SK-N-MC (cell line): ENCODE measurements at regions not wholly inside any gene's neighbourhood (a gene's known extent, or its start where the extent isn't known, plus 50 kb on each side); places are given as distances from the start of the nearest gene placed in this dataset.
"Not testable (repeated sequence)": the region's sequence is repeated elsewhere in the genome, so short reads cannot be mapped to it uniquely, and the experiment has no call there.

Experiments
- DNase-seq: peaks from one replicate; pipeline ENCODE4 v3.0.0-alpha.2; 2011; ENCODE audit warnings: low read depth, low spot score
- H3K27ac ChIP-seq: fragments of 200-600 bp; sonication (generic); 2 replicates; pipeline ENCODE4 v1.5.1; 2016; ENCODE audit warnings: mixed run types
- H3K36me3 ChIP-seq: fragments of 200-600 bp; sonication (generic); 2 replicates; pipeline ENCODE4 v1.6.1; 2017; ENCODE audit warnings: antibody characterized with exemption, low read length, mixed read lengths; ENCODE audit not compliant: insufficient read depth
- H3K4me3 ChIP-seq: fragments of 200-600 bp; sonication (generic); 2 replicates; pipeline ENCODE4 v1.5.1; 2016
- H3K9ac ChIP-seq: fragments of 200-600 bp; sonication (generic); 2 replicates; pipeline ENCODE4 v1.8.0; 2017; ENCODE audit warnings: mixed run types, mixed read lengths; ENCODE audit not compliant: insufficient read length
- H3K9me3 ChIP-seq: fragments of 200-600 bp; sonication (generic); 2 replicates; pipeline ENCODE4 v1.6.1; 2017; ENCODE audit warnings: low read depth, mild to moderate bottlenecking, antibody characterized with exemption, low read length, moderate library complexity, mixed read lengths
- EZH2 ChIP-seq: fragments of 200-600 bp; sonication (generic); IDR thresholded peaks from one replicate; pipeline ENCODE4 v1.6.1; 2017; ENCODE audit warnings: antibody characterized with exemption
- FOXP2 ChIP-seq: optimal IDR thresholded peaks from 2 replicates; pipeline ENCODE3; 2011; ENCODE audit warnings: mild to moderate bottlenecking, moderate library complexity; ENCODE audit not compliant: insufficient read depth; ENCODE audit errors: extremely low read length, control extremely low read depth
- POLR2AphosphoS5 ChIP-seq: IDR thresholded peaks from 2 replicates; pipeline ENCODE4 v1.6.1; 2012; ENCODE audit warnings: mild to moderate bottlenecking, low read depth, low read length, borderline replicate concordance

- Histone ChIP-seq H3K9me3 (no peaks in the 10 kb centered on the region), H3K36me3 (no peaks in the 10 kb centered on the region), H3K9ac (no peak overlapping the region), H3K4me3 (no peak overlapping the region), H3K27ac (no peak overlapping the region)
- TF ChIP-seq POLR2AphosphoS5 (no peak), FOXP2 (no peak), EZH2 (no peak)
- DNase-seq, result no peak
Measured at GRCh38 chr3:193955719-193956118, 180.2 kb upstream of the HES1 start.

DNA sequence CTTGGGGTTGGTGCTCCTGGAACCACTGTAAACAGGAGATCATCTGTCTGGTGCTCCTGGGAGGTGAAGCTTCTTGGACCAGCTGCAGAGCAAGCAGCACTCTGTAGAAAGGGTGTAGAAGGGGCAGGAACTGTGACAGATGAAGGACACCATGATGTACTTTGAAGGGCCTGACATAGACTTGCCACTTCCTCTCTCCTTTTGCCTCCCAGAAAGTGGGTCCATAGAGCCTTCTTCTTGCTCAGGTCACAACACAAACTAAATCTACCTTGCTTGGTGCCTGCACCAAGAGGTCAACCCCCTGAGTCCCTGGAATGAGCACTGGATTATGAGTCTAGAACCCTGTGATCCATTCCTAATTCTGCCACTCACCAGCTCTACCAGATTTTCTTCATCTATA, 176.1 kb upstream of the HES1 start:
- H3K4me3 ChIP-seq, result peak overlapping the region; percentile 32; the same call in 1 of the 2 replicates
- H3K27ac ChIP-seq, result no peak overlapping the region
- H3K9ac ChIP-seq, result no peak overlapping the region
- TF ChIP-seq FOXP2, result no peak
- no peak for TF ChIP-seq POLR2AphosphoS5
- TF ChIP-seq EZH2, result no peak
- H3K36me3 ChIP-seq, result no peaks in the 10 kb centered on the region
- H3K9me3 ChIP-seq, result no peaks in the 10 kb centered on the region
- no peak for DNase-seq

GRCh38 chr3:193960487-193961274, 175.3 kb upstream of the HES1 start:
- Histone ChIP-seq H3K4me3 (peak overlapping the region; percentile 32), H3K36me3 (no peaks in the 10 kb centered on the region), H3K27ac (no peak overlapping the region), H3K9ac (no peak overlapping the region), H3K9me3 (no peaks in the 10 kb centered on the region)
- peak; percentile 67 for DNase-seq
- TF ChIP-seq EZH2, result no peak
- no peak for TF ChIP-seq FOXP2
- no peak for TF ChIP-seq POLR2AphosphoS5

DNA sequence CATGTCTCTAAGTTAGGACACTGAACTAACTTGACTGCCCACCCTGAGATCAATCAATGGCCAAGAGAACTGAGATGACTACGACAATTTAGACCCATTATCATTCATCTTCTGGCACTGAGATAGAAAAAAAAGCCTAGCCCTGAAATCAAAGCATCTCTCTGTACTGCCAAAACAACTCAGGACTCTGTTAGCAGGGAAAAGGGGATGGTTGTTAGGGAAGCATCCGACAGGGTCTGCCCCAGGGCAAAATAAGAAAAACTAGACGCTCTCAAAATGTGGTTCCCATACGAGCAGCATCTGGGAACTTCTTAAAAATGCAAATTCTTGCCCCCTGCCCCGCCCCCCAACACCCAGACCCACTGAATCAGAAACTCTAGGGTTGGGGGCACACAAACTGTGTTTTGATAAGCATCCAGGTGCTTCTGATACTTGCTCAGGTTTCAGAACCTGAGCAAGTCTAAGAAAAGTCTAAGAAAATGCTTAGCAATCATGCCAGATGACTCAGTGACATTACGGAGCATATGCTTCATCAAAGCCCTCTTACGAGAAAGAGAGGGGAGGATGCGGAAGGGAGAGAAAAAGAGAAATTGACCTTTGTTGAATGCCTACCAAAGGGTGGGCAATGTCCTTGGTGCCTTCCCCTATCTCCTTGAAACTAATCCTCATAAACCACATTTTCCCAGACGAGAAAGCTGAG, 172.8 kb upstream of the HES1 start:
- no peak overlapping the region for H3K4me3 ChIP-seq
- no peak overlapping the region for H3K9ac ChIP-seq

GRCh38 chr3:193963808-193964516, 172.0 kb upstream of the HES1 start:
- no peaks in the 10 kb centered on the region for H3K9me3 ChIP-seq
- H3K4me3 ChIP-seq, result no peak overlapping the region
- no peaks in the 10 kb centered on the region for H3K36me3 ChIP-seq
- no peak for DNase-seq
- TF ChIP-seq EZH2 (no peak), POLR2AphosphoS5 (no peak), FOXP2 (no peak)
- H3K27ac ChIP-seq, result no peak overlapping the region
- no peak overlapping the region for H3K9ac ChIP-seq

More for the DNA sequence above, 172.8 kb upstream of the HES1 start:
- peak; percentile 68 for DNase-seq
- Histone ChIP-seq H3K9me3 (no peaks in the 10 kb centered on the region), H3K27ac (no peak overlapping the region), H3K36me3 (no peaks in the 10 kb centered on the region)
- TF ChIP-seq EZH2 (no peak), POLR2AphosphoS5 (no peak), FOXP2 (no peak)

DNA sequence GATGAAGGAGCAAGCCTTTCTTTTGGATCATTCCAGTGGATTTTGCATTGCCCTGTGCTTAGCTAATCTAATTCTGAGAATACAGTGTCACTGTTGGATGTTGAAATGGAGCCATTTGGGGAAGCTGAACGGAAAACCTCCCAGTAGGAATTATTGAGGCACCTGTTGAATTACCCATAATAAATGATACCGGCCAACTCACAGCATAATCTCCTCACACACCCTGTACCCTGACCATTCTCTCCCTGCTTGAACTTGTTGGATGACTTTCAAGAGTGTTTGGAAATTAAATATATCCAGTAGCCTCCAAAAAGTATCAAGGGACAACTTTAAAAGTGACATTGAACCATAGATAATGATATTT, 171.4 kb upstream of the HES1 start:
- Histone ChIP-seq H3K4me3 (no peak overlapping the region), H3K36me3 (no peaks in the 10 kb centered on the region), H3K9me3 (no peaks in the 10 kb centered on the region), H3K9ac (no peak overlapping the region), H3K27ac (no peak overlapping the region)
- TF ChIP-seq FOXP2 (no peak), POLR2AphosphoS5 (no peak), EZH2 (no peak)
- no peak for DNase-seq

DNA sequence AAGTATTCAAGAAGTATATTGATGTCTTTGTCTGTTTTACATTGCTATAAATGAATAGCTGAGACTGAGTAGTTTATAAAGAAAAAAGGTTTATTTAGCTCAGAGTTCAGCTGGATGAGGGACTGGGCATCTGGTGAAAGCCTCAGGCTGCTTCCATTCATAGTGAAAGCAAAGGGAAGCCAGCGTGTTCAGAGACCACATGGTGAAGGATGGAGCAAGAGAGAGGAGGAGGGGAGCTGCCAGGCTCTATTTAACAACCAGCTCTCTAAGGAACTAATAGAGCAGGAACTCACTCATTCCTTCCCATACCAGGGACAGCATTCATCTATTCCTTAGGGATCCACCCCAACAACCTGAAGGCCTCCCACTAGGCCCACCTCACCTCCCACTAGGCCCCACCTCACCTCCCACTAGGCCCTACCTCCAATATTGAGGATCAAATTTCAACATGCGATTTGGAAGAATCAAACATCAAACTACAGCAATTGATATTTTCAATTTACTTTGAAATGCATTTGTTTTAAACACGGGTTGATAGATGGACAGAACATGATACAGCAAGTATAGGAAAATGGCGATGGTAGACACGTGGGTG, 167.5 kb upstream of the HES1 start:
- Histone ChIP-seq H3K27ac (no peak overlapping the region), H3K36me3 (no peaks in the 10 kb centered on the region), H3K4me3 (no peak overlapping the region), H3K9me3 (no peaks in the 10 kb centered on the region), H3K9ac (no peak overlapping the region)
- DNase-seq, result no peak
- no peak for TF ChIP-seq POLR2AphosphoS5
- no peak for TF ChIP-seq EZH2
- no peak for TF ChIP-seq FOXP2

GRCh38 chr3:193970131-193970772, 165.7 kb upstream of the HES1 start:
- H3K9ac ChIP-seq, H3K9me3 ChIP-seq, H3K4me3 ChIP-seq, H3K27ac ChIP-seq, H3K36me3 ChIP-seq: not testable (repeated sequence)
- DNase-seq, result peak; percentile 50
